K562 (cell line): ENCODE measurements at regions not wholly inside any gene's neighbourhood (a gene's known extent, or its start where the extent isn't known, plus 50 kb on each side); places are given as distances from the start of the nearest gene placed in this dataset.

Experiments
- ATAC-seq: fragments of 200-7000 bp; cut with Tn5 transposase; 3 replicates; pipeline ENCODE4 v1.9.1; 2020; ENCODE audit warnings: moderate library complexity
- BruUV-seq: library from RNA; stranded (reverse); fragments of 400-500 nt; replicated peaks from 2 replicates; lab custom pipeline; 2021; lab: Mats Ljungman, UMichigan
- CTCF ChIA-PET: fragments of 300-600 bp; formaldehyde crosslinking; extraction: SDS; loops from one replicate; lab custom pipeline; 2021; ENCODE audit warnings: low intra/inter-chr PET ratio; lab: Yijun Ruan, JAX
- POLR2A ChIA-PET: fragments of 300-600, 350-650 bp; sonication (Branson Sonifier 250); formaldehyde crosslinking; extraction: SDS; loops from one replicate; lab custom pipeline; 2021; ENCODE audit warnings: antibody characterized with exemption, inconsistent platforms; lab: Yijun Ruan, JAX
- DNase-seq, 4 experiments: peaks; one replicate each; pipeline versions ENCODE4 v3.0.0 to v3.0.0-alpha.2; 2011 to 2018; ENCODE audit warnings: low spot score in 3 of 4, mixed read lengths in 3 of 4; ENCODE audit errors: extremely low read depth in 1 of 4
- FAIRE-seq: peaks from 2 replicates; lab custom pipeline; 2011; peaks lifted over from hg19 to GRCh38; lab: Jason Lieb, UNC
- H2AFZ ChIP-seq: 2 replicates; pipeline ENCODE4 v1.6.0; 2011; ENCODE audit warnings: low read depth, low read length, control low read depth, inconsistent platforms
- H3K27ac ChIP-seq: fragments of 200-600 bp; 3 replicates; pipeline ENCODE4 v1.8.0; 2011; ENCODE audit warnings: low read depth, mild to moderate bottlenecking, control low read depth, inconsistent platforms, low read length, moderate library complexity, mixed read lengths; ENCODE audit errors: extremely low read depth
- H3K27me3 ChIP-seq, 2 experiments: fragments of 300-600 bp in 1 of 2; 2 replicates in 1 of 2; 3 replicates in 1 of 2; pipeline versions ENCODE4 v1.6.0 to v1.8.0; 2011; ENCODE audit warnings: inconsistent platforms in 2 of 2, low read length in 2 of 2, mild to moderate bottlenecking in 1 of 2, mixed read lengths in 1 of 2, moderate library complexity in 1 of 2; ENCODE audit not compliant: control insufficient read depth in 2 of 2, insufficient read depth in 2 of 2
- H3K36me3 ChIP-seq: fragments of 300-600 bp; 3 replicates; pipeline ENCODE4 v1.8.0; 2011; ENCODE audit warnings: mild to moderate bottlenecking, low read length, inconsistent platforms; ENCODE audit not compliant: control insufficient read depth, insufficient read depth
- H3K4me1 ChIP-seq, 2 experiments: fragments of 200-600 bp in 1 of 2; replicated peaks in 1 of 2; 2 replicates in 1 of 2; 3 replicates in 1 of 2; pipeline versions ENCODE4 v1.5.1 to v1.8.0; 2011; ENCODE audit warnings: inconsistent platforms in 2 of 2, low read length in 2 of 2, mild to moderate bottlenecking in 1 of 2, mixed read lengths in 1 of 2, moderate library complexity in 1 of 2; ENCODE audit not compliant: control insufficient read depth in 2 of 2, insufficient read depth in 2 of 2
- H3K4me2 ChIP-seq: 2 replicates; pipeline ENCODE4 v1.6.1; 2011; ENCODE audit warnings: low read length, control low read depth, inconsistent platforms, mixed read lengths; ENCODE audit not compliant: insufficient read depth
- H3K4me3 ChIP-seq: fragments of 200-600 bp; sonication (generic), shearing (Covaris generic); 2 replicates; pipeline ENCODE4 v1.5.1; 2016; ENCODE audit warnings: control low read depth, inconsistent platforms
- H3K79me2 ChIP-seq: fragments of 200-600 bp; 3 replicates; pipeline ENCODE4 v1.8.0; 2011; ENCODE audit warnings: low read length, inconsistent platforms; ENCODE audit not compliant: control insufficient read depth, insufficient read depth
- H3K9ac ChIP-seq, 2 experiments: 2 replicates each; pipeline versions ENCODE4 v1.6.0 to v1.6.1; 2011; ENCODE audit warnings: low read depth in 2 of 2, low read length in 2 of 2, control low read depth in 1 of 2, inconsistent platforms in 1 of 2, mild to moderate bottlenecking in 1 of 2, mixed read lengths in 1 of 2; ENCODE audit not compliant: insufficient read depth in 1 of 2
- H3K9me1 ChIP-seq: one replicate; pipeline ENCODE4 v1.6.0; 2011; ENCODE audit warnings: inconsistent platforms, mild to moderate bottlenecking, low read length, moderate library complexity; ENCODE audit not compliant: control insufficient read depth, insufficient read depth
- H3K9me3 ChIP-seq: replicated peaks from 2 replicates; pipeline ENCODE4 v1.5.1; 2011; ENCODE audit warnings: low read depth, low read length, inconsistent platforms; ENCODE audit not compliant: control insufficient read depth, insufficient read depth
- H4K20me1 ChIP-seq: replicated peaks from 2 replicates; pipeline ENCODE4 v1.6.1; 2011; ENCODE audit warnings: low read length, inconsistent platforms, mixed read lengths; ENCODE audit not compliant: control insufficient read depth, insufficient read depth
- BHLHE40 ChIP-seq: IDR thresholded peaks from 2 replicates; pipeline ENCODE4 v1.6.1; 2011; ENCODE audit warnings: low read length, improper control_type of control experiment
- COPS2 ChIP-seq: fragments of 450-650 bp; conservative IDR thresholded peaks from 2 replicates; pipeline ENCODE4 v1.6.1; 2016; ENCODE audit warnings: mild to moderate bottlenecking, moderate library complexity
- GABPB1 ChIP-seq: sonication (generic); formaldehyde crosslinking; IDR thresholded peaks from 2 replicates; pipeline ENCODE4 v1.8.0; 2022; ENCODE audit warnings: mild to moderate bottlenecking, missing genetic modification reagents
- HDAC8 ChIP-seq: fragments of 450-650 bp; IDR thresholded peaks from 2 replicates; pipeline ENCODE4 v1.6.1; 2016; ENCODE audit warnings: mild to moderate bottlenecking, missing genetic modification characterization, moderate library complexity, missing compliant biosample characterization
- HINFP ChIP-seq: fragments of 450-650 bp; conservative IDR thresholded peaks from 2 replicates; pipeline ENCODE4 v1.6.1; 2016; ENCODE audit warnings: missing genetic modification characterization, low read depth, mild to moderate bottlenecking, control low read depth, missing compliant biosample characterization
- HOMEZ ChIP-seq: fragments of 250-450 bp; sonication (Bioruptor Pico); IDR thresholded peaks from 2 replicates; pipeline ENCODE4 v1.4.0; 2020; ENCODE audit warnings: mild to moderate bottlenecking, moderate library complexity
- MCM2 ChIP-seq: fragments of 450-650 bp; IDR thresholded peaks from 2 replicates; pipeline ENCODE4 v1.6.1; 2017; ENCODE audit warnings: low read depth, mild to moderate bottlenecking
- NELFE ChIP-seq: IDR thresholded peaks from 2 replicates; pipeline ENCODE4 v1.6.1; 2011; ENCODE audit warnings: mild to moderate bottlenecking; ENCODE audit not compliant: insufficient read depth, insufficient read length
- RHOXF2B ChIP-seq: fragments of 250-450 bp; sonication (Bioruptor Pico); conservative IDR thresholded peaks from 2 replicates; pipeline ENCODE4 v1.5.1; 2021
- SAP30 ChIP-seq: fragments of 200-600 bp; sonication (generic); IDR thresholded peaks from 2 replicates; pipeline ENCODE4 v1.6.1; 2012; ENCODE audit warnings: borderline replicate concordance, low read depth, mild to moderate bottlenecking, moderate library complexity, low read length, control low read depth, inconsistent platforms; ENCODE audit not compliant: insufficient read depth, poor library complexity, severe bottlenecking
- SMARCC2 ChIP-seq: fragments of 450-650 bp; IDR thresholded peaks from 2 replicates; pipeline ENCODE4 v1.6.1; 2017; ENCODE audit warnings: antibody characterized with exemption, moderate library complexity, mild to moderate bottlenecking, low read depth
- ZNF589 ChIP-seq: fragments of 200-800 bp; sonication (Bioruptor generic); IDR thresholded peaks from 2 replicates; pipeline ENCODE4 v1.6.1; 2016; ENCODE audit warnings: low read depth, missing genetic modification characterization, missing compliant biosample characterization
- WGBS: fragments of 100-300 bp; shearing (Covaris generic); methylation state at CpG from one replicate; pipeline ENCODE4 v1.1.6; 2016; ENCODE audit warnings: low coverage, mixed read lengths; ENCODE audit not compliant: insufficient coverage; ENCODE audit errors: missing lambda C conversion rate; 5-methylcytosine and 5-hydroxymethylcytosine counted together
- in situ Hi-C: fragments of 300-500 bp; cut with MboI; formaldehyde crosslinking; loops from 4 replicates; pipeline ENCODE4 v1.15.0; 2018; ENCODE audit warnings: inconsistent platforms, mixed read lengths
- intact Hi-C: fragments of 100-400 bp; cut with micrococcal nuclease; formaldehyde crosslinking; loops from 2 replicates; pipeline ENCODE4 v1.14.2; 2022
- TF ChIP-seq, protein P1 (sequence below), 2 experiments: IDR thresholded peaks; 2 replicates each; pipeline ENCODE4 v1.6.1; 2012; ENCODE audit warnings: improper control_type of control experiment in 2 of 2, low read depth in 2 of 2, low read length in 2 of 2, borderline replicate concordance in 1 of 2
- TF ChIP-seq, protein P2 (sequence below): fragments of 450-650 bp; IDR thresholded peaks from 2 replicates; pipeline ENCODE4 v1.6.1; 2016; ENCODE audit warnings: antibody characterized with exemption

DNA sequence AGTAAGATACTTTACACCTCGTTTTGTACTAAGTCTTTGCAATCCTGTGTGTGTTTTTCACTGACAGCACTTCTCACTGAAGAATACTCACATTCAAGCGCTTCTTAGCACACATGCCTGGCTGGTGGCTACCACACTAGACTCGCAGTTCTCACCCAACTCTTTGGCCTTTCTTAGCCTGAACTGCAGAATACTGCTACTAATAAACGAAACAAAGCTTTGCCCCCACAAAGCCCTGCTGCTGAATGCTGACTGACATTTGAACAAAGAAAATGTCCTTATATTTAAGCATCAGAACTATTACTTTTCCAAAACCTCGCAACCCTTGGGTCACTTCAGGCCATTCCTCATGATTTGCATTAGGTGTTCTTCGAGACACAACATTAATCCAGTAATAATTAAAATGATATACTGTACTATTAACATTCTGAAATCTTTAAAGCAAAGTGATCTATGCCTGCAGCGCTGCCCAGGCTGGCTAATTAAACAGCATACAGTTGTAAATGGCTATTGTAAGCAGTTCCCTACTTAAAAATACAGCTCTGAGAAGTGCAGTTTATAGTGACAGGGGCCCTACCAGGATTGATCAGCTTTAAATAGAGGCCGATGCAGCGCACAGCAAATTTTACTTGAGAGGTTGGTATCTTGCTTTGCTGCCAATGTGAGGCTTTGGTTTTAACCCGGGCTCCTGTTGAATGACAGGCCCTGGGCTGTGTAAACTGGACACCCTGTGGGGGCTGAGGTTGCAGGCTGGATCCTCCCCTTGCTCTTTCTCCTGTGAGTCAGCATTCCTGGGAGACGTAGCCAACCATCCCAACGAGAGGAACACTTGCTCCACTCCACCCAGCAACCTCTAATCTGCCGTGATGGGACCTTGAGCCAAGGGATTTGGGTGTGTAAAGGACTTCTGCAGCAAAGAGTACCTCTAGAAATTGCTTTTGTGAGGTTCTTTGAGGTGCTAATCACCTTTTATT, 899.0 kb downstream of the TFAP2A start:
- no peak for FAIRE-seq
- Histone ChIP-seq H2AFZ (no peak overlapping the region), H3K27me3 (no peaks in the 10 kb centered on the region), H3K9me3 (no peaks in the 10 kb centered on the region), H4K20me1 (no peaks in the 10 kb centered on the region), H3K9ac (no peak overlapping the region), H3K36me3 (no peaks in the 10 kb centered on the region), H3K4me2 (no peak overlapping the region), H3K9me1 (no peaks in the 10 kb centered on the region), H3K4me3 (no peak overlapping the region), H3K79me2 (no peaks in the 10 kb centered on the region), H3K4me1 (no peaks in the 10 kb centered on the region), H3K27ac (no peak overlapping the region)
- no TSS peak for BruUV-seq
- WGBS: 1% methylated on average over 13 of the region's 13 CpGs
- ATAC-seq: no peak
- intact Hi-C loops (no loop called here), in situ Hi-C loops (no loop called here)
- CTCF ChIA-PET: no interaction called here
- DNase-seq: no peak
- POLR2A ChIA-PET: no interaction called here
- no peak for TF ChIP-seq GABPB1 (CRISPR knock-in tag)
- TF ChIP-seq SMARCC2: no peak
- no peak for TF ChIP-seq RHOXF2B
- TF ChIP-seq, protein P1, sequence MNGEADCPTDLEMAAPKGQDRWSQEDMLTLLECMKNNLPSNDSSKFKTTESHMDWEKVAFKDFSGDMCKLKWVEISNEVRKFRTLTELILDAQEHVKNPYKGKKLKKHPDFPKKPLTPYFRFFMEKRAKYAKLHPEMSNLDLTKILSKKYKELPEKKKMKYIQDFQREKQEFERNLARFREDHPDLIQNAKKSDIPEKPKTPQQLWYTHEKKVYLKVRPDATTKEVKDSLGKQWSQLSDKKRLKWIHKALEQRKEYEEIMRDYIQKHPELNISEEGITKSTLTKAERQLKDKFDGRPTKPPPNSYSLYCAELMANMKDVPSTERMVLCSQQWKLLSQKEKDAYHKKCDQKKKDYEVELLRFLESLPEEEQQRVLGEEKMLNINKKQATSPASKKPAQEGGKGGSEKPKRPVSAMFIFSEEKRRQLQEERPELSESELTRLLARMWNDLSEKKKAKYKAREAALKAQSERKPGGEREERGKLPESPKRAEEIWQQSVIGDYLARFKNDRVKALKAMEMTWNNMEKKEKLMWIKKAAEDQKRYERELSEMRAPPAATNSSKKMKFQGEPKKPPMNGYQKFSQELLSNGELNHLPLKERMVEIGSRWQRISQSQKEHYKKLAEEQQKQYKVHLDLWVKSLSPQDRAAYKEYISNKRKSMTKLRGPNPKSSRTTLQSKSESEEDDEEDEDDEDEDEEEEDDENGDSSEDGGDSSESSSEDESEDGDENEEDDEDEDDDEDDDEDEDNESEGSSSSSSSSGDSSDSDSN (IDR thresholded peaks at IDR 0.05; ENCODE audit: borderline replicate concordance in 1 of 2, low read depth in 2 of 2, low read length in 2 of 2): no peak
- TF ChIP-seq HDAC8 (tag): no peak
- no peak for TF ChIP-seq HOMEZ (CRISPR knock-in tag)
- no peak for TF ChIP-seq BHLHE40
- no peak for TF ChIP-seq NELFE
- no peak for TF ChIP-seq SAP30
- TF ChIP-seq, protein P2, sequence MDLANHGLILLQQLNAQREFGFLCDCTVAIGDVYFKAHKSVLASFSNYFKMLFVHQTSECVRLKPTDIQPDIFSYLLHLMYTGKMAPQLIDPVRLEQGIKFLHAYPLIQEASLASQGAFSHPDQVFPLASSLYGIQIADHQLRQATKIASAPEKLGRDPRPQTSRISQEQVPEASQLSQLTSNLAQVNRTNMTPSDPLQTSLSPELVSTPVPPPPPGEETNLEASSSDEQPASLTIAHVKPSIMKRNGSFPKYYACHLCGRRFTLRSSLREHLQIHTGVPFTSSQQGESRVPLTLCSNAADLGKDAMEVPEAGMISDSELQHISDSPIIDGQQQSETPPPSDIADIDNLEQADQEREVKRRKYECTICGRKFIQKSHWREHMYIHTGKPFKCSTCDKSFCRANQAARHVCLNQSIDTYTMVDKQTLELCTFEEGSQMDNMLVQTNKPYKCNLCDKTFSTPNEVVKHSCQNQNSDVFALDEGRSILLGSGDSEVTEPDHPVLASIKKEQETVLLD: no peak
- TF ChIP-seq ZNF589 (CRISPR knock-in tag): no peak
- no peak for TF ChIP-seq HINFP (tag)
- TF ChIP-seq MCM2: no peak
- no peak for TF ChIP-seq COPS2
